Nephron (organoid): ENCODE measurements at regions not wholly inside any gene's neighbourhood (a gene's known extent, or its start where the extent isn't known, plus 50 kb on each side); places are given as distances from the start of the nearest gene placed in this dataset.
A peak's percentile ranks its signal among the peaks of the same experiment; 100 is the strongest.

Experiments used
- H3K27ac Mint-ChIP-seq, 3 experiments: 2 replicates each; pipeline ENCODE4 v1.8.0; 2020; ENCODE audit warnings: mixed read lengths in 3 of 3, mild to moderate bottlenecking in 2 of 3, moderate library complexity in 1 of 3
- H3K27me3 Mint-ChIP-seq: 2 replicates; pipeline ENCODE4 v1.8.0; 2021; ENCODE audit warnings: low read depth, mild to moderate bottlenecking, moderate library complexity, mixed read lengths
- H3K36me3 Mint-ChIP-seq: 2 replicates; pipeline ENCODE4 v1.8.0; 2020; ENCODE audit warnings: low read depth, mixed read lengths
- H3K4me1 Mint-ChIP-seq: 2 replicates; pipeline ENCODE4 v1.8.0; 2020; ENCODE audit warnings: mixed read lengths
- H3K4me3 Mint-ChIP-seq, 3 experiments: 2 replicates each; pipeline ENCODE4 v1.8.0; 2020; ENCODE audit warnings: mild to moderate bottlenecking in 3 of 3, mixed read lengths in 3 of 3, moderate library complexity in 2 of 3
- H3K9me3 Mint-ChIP-seq: 2 replicates; pipeline ENCODE4 v1.8.0; 2020; ENCODE audit warnings: mixed read lengths
- CTCF ChIP-seq, 3 experiments: fragments of 200-600 bp; sonication (generic); IDR thresholded peaks; one replicate each; pipeline ENCODE4 v1.5.0; 2021; ENCODE audit warnings: antibody characterized with exemption in 3 of 3; ENCODE audit not compliant: unreplicated experiment in 3 of 3

GRCh38 chr10:123484722-123485121 lies 181.4 kb upstream of the GPR26 start:
- peak overlapping the region in 2 of 3 experiments; percentile 8 to 14 for H3K27ac Mint-ChIP-seq
- H3K36me3 Mint-ChIP-seq: no peaks in the 10 kb centered on the region
- H3K4me3 Mint-ChIP-seq: no peak overlapping the region
- H3K4me1 Mint-ChIP-seq: peaks cover 40% of the 10 kb centered on the region
- H3K9me3 Mint-ChIP-seq: no peaks in the 10 kb centered on the region
- no peak for TF ChIP-seq CTCF (IDR thresholded peaks at IDR 0.05; ENCODE audit: unreplicated experiment in 3 of 3)
- peaks cover 20% of the 10 kb centered on the region for H3K27me3 Mint-ChIP-seq

GRCh38 chr10:123485341-123485960 lies 180.7 kb upstream of the GPR26 start:
- H3K9me3 Mint-ChIP-seq: no peaks in the 10 kb centered on the region
- peaks cover 36% of the 10 kb centered on the region for H3K4me1 Mint-ChIP-seq
- H3K36me3 Mint-ChIP-seq: no peaks in the 10 kb centered on the region
- no peak for TF ChIP-seq CTCF (IDR thresholded peaks at IDR 0.05; ENCODE audit: unreplicated experiment in 3 of 3)
- no peak overlapping the region for H3K4me3 Mint-ChIP-seq
- no peak overlapping the region for H3K27ac Mint-ChIP-seq
- peaks cover 13% of the 10 kb centered on the region for H3K27me3 Mint-ChIP-seq

GRCh38 chr10:123488436-123488835 lies 177.7 kb upstream of the GPR26 start:
- H3K9me3 Mint-ChIP-seq: no peaks in the 10 kb centered on the region
- no peak overlapping the region for H3K27ac Mint-ChIP-seq
- peaks cover 22% of the 10 kb centered on the region for H3K27me3 Mint-ChIP-seq
- peaks cover 34% of the 10 kb centered on the region for H3K4me1 Mint-ChIP-seq
- H3K36me3 Mint-ChIP-seq: no peaks in the 10 kb centered on the region
- no peak overlapping the region for H3K4me3 Mint-ChIP-seq
- TF ChIP-seq CTCF (IDR thresholded peaks at IDR 0.05; ENCODE audit: unreplicated experiment in 3 of 3): no peak

GRCh38 chr10:123491364-123491763 lies 174.8 kb upstream of the GPR26 start:
- TF ChIP-seq CTCF (IDR thresholded peaks at IDR 0.05; ENCODE audit: unreplicated experiment in 3 of 3): no peak
- H3K36me3 Mint-ChIP-seq: no peaks in the 10 kb centered on the region
- peaks cover 29% of the 10 kb centered on the region for H3K27me3 Mint-ChIP-seq
- no peak overlapping the region for H3K27ac Mint-ChIP-seq
- H3K9me3 Mint-ChIP-seq: no peaks in the 10 kb centered on the region
- H3K4me1 Mint-ChIP-seq: peaks cover 29% of the 10 kb centered on the region
- H3K4me3 Mint-ChIP-seq: no peak overlapping the region

- Mint-ChIP-seq H3K9me3 (no peaks in the 10 kb centered on the region), H3K36me3 (no peaks in the 10 kb centered on the region), H3K27me3 (peaks cover 23% of the 10 kb centered on the region), H3K27ac (peak overlapping the region in 1 of 3 experiments; percentile 5), H3K4me1 (peaks cover 33% of the 10 kb centered on the region), H3K4me3 (no peak overlapping the region)
- no peak for TF ChIP-seq CTCF (IDR thresholded peaks at IDR 0.05; ENCODE audit: unreplicated experiment in 3 of 3)
Observed at GRCh38 chr10:123492016-123492415, 174.1 kb upstream of the GPR26 start.

GRCh38 chr10:123494301-123494808 lies 171.8 kb upstream of the GPR26 start:
- Mint-ChIP-seq H3K4me1 (peaks cover 34% of the 10 kb centered on the region), H3K36me3 (no peaks in the 10 kb centered on the region), H3K27ac (no peak overlapping the region), H3K27me3 (peaks cover 24% of the 10 kb centered on the region), H3K4me3 (no peak overlapping the region), H3K9me3 (no peaks in the 10 kb centered on the region)
- TF ChIP-seq CTCF (IDR thresholded peaks at IDR 0.05; ENCODE audit: unreplicated experiment in 3 of 3): no peak
